Mucosa of descending colon (tissue), 3 donors: ENCODE measurements at regions not wholly inside any gene's neighbourhood (a gene's known extent, or its start where the extent isn't known, plus 50 kb on each side); places are given as distances from the start of the nearest gene placed in this dataset.
"Not testable (repeated sequence)": the region's sequence is repeated elsewhere in the genome, so short reads cannot be mapped to it uniquely, and the experiment has no call there.

ENCODE experiments used
- ATAC-seq: fragments of 200-7000 bp; cut with Tn5 transposase; one replicate; pipeline ENCODE4 v1.9.1; 2020; ENCODE audit warnings: mild to moderate bottlenecking, moderate library complexity
- DNase-seq, 3 donors: peaks; one replicate each; pipeline ENCODE4 v3.0.0-alpha.2; 2020
- H3K36me3 ChIP-seq: fragments of 200-600 bp; one replicate; pipeline ENCODE4 v1.8.0; 2021; ENCODE audit warnings: low read depth, mild to moderate bottlenecking
- H3K4me1 ChIP-seq: fragments of 200-600 bp; one replicate; pipeline ENCODE4 v1.8.0; 2021; ENCODE audit warnings: low read depth, mild to moderate bottlenecking
- H3K4me3 ChIP-seq: fragments of 200-600 bp; one replicate; pipeline ENCODE4 v1.8.0; 2021; ENCODE audit warnings: mild to moderate bottlenecking
- H3K9me3 ChIP-seq: fragments of 200-600 bp; one replicate; pipeline ENCODE4 v1.8.0; 2021; ENCODE audit warnings: mild to moderate bottlenecking
- CTCF ChIP-seq: fragments of 200-600 bp; IDR thresholded peaks from one replicate; pipeline ENCODE4 v1.8.0; 2022; ENCODE audit warnings: antibody characterized with exemption, mild to moderate bottlenecking
- intact Hi-C, 2 donors: fragments of 100-400 bp; cut with DNase I in 1 of 2; cut with micrococcal nuclease in 1 of 2; formaldehyde crosslinking; loops; one replicate each; pipeline versions ENCODE4 v1.11.0 to v1.11.1; 2022; cut with DNase I, micrococcal nuclease
- donor health status: DM: no; HTN: no; CAD: no; lungs with moderate emphysema.
- donor health status: DM: no; HTN: no; CAD: no.
- donor health status: DM: no; HTN: yes; CAD: no.

- no peak for TF ChIP-seq CTCF
- H3K9me3 ChIP-seq = peaks cover 82% of the 10 kb centered on the region
- H3K4me3 ChIP-seq = no peak overlapping the region
- H3K36me3 ChIP-seq = no peaks in the 10 kb centered on the region
- intact Hi-C loops = no loop called here
- no peaks in the 10 kb centered on the region for H3K4me1 ChIP-seq
- DNase-seq (no peak), ATAC-seq (no peak)
Observed at GRCh38 chr17:22267019-22267418, 574.7 kb downstream of the KCNJ18 start.

- H3K9me3 ChIP-seq = peaks cover 82% of the 10 kb centered on the region
- intact Hi-C loops = no loop called here
- H3K4me3 ChIP-seq = no peak overlapping the region
- ATAC-seq (no peak), DNase-seq (no peak)
- no peaks in the 10 kb centered on the region for H3K36me3 ChIP-seq
- no peaks in the 10 kb centered on the region for H3K4me1 ChIP-seq
- TF ChIP-seq CTCF = no peak
Observed at GRCh38 chr17:22268214-22268911, 576.0 kb downstream of the KCNJ18 start.

GRCh38 chr17:22268912-22269220 lies 576.5 kb downstream of the KCNJ18 start:
- H3K36me3 ChIP-seq = no peaks in the 10 kb centered on the region
- no peaks in the 10 kb centered on the region for H3K4me1 ChIP-seq
- ATAC-seq = no peak
- intact Hi-C loops = no loop called here
- H3K4me3 ChIP-seq = no peak overlapping the region
- no peak for DNase-seq
- TF ChIP-seq CTCF = no peak
- peaks cover 80% of the 10 kb centered on the region for H3K9me3 ChIP-seq

GRCh38 chr17:22270381-22270780 lies 578.1 kb downstream of the KCNJ18 start:
- peaks cover 70% of the 10 kb centered on the region for H3K9me3 ChIP-seq
- H3K4me3 ChIP-seq = no peak overlapping the region
- H3K36me3 ChIP-seq = no peaks in the 10 kb centered on the region
- no peaks in the 10 kb centered on the region for H3K4me1 ChIP-seq
- intact Hi-C loops = no loop called here
- DNase-seq (no peak), ATAC-seq (no peak)
- no peak for TF ChIP-seq CTCF

- peaks cover 66% of the 10 kb centered on the region for H3K9me3 ChIP-seq
- DNase-seq, H3K4me1 ChIP-seq, ATAC-seq, H3K4me3 ChIP-seq, intact Hi-C loops, H3K36me3 ChIP-seq: not testable (repeated sequence)
Observed at GRCh38 chr17:22270809-22271208, 578.5 kb downstream of the KCNJ18 start.

GRCh38 chr17:22272363-22273146 lies 580.2 kb downstream of the KCNJ18 start:
- Histone ChIP-seq H3K4me1 (no peaks in the 10 kb centered on the region), H3K36me3 (no peaks in the 10 kb centered on the region), H3K4me3 (no peak overlapping the region), H3K9me3 (peaks cover 62% of the 10 kb centered on the region)
- ATAC-seq (no peak), DNase-seq (no peak)
- TF ChIP-seq CTCF = no peak
- intact Hi-C loops = no loop called here
